ENCODE measurements at regions not wholly inside any gene's neighbourhood (a gene's known extent, or its start where the extent isn't known, plus 50 kb on each side); places are given as distances from the start of the nearest gene placed in this dataset.

DNA sequence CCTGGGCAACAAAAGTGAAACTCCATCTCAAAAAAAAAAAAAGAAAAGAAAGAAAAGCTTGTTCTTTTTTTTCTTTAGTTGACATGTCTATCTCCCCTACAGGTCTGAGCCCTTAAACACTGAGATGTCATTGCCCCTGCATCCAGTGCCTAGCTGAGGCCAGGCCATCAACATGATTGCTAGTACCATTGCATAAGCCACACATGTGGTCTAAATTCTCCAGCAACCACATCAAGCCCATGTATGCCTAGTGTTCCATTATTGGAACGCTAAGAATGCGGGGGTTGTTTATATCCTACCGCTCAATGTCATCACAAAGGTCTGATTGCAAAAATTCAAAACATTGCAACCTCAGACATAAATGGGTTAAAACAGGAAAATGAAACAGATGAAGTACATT lies 62.7 kb downstream of the NPTX2 start:
- Histone ChIP-seq H3K27me3 (replicated peaks) (no peaks in the 10 kb centered on the region), H3K27ac (no peak overlapping the region), H3K36me3 (replicated peaks) (no peaks in the 10 kb centered on the region), H3K4me3 (ENCODE audit: low read depth, low read length) (no peak overlapping the region)
- in situ Hi-C loops (cut with HindIII; ENCODE audit: low pct_ligation_motif_present, low sequenced_read_pairs) = no loop called here
- TF ChIP-seq, protein P1, sequence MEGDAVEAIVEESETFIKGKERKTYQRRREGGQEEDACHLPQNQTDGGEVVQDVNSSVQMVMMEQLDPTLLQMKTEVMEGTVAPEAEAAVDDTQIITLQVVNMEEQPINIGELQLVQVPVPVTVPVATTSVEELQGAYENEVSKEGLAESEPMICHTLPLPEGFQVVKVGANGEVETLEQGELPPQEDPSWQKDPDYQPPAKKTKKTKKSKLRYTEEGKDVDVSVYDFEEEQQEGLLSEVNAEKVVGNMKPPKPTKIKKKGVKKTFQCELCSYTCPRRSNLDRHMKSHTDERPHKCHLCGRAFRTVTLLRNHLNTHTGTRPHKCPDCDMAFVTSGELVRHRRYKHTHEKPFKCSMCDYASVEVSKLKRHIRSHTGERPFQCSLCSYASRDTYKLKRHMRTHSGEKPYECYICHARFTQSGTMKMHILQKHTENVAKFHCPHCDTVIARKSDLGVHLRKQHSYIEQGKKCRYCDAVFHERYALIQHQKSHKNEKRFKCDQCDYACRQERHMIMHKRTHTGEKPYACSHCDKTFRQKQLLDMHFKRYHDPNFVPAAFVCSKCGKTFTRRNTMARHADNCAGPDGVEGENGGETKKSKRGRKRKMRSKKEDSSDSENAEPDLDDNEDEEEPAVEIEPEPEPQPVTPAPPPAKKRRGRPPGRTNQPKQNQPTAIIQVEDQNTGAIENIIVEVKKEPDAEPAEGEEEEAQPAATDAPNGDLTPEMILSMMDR (IDR thresholded peaks at IDR 0.05; ENCODE audit: low read depth, low read length, missing control alignments) = no peak
- no peak for DNase-seq

DNA sequence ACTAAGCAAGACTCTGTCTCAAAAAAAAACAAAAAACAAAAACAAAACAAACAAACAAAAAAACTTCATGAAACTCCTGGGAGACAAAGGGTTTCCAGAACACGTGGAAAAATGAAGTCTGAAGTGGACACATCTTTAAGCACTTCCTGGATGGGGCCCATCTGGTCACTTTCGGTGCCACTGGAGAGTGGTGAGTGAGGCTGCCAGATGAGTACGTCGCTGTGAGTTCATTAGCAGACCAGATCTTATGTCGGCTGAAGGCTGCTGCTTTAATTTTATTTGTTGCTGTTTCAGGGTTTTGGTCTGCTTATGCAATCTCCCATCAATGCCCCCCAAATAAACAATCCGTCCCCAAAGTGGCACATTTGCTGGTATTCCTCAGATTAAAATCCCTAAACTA lies 64.4 kb downstream of the NPTX2 start:
- no peaks in the 10 kb centered on the region for H3K27me3 ChIP-seq (replicated peaks)
- TF ChIP-seq, protein P1 (IDR thresholded peaks at IDR 0.05; ENCODE audit: low read depth, low read length, missing control alignments) = no peak
- no peaks in the 10 kb centered on the region for H3K36me3 ChIP-seq (replicated peaks)
- no peak overlapping the region for H3K27ac ChIP-seq
- DNase-seq = no peak
- in situ Hi-C loops (cut with HindIII; ENCODE audit: low pct_ligation_motif_present, low sequenced_read_pairs) = no loop called here
- no peak overlapping the region for H3K4me3 ChIP-seq (ENCODE audit: low read depth, low read length)

DNA sequence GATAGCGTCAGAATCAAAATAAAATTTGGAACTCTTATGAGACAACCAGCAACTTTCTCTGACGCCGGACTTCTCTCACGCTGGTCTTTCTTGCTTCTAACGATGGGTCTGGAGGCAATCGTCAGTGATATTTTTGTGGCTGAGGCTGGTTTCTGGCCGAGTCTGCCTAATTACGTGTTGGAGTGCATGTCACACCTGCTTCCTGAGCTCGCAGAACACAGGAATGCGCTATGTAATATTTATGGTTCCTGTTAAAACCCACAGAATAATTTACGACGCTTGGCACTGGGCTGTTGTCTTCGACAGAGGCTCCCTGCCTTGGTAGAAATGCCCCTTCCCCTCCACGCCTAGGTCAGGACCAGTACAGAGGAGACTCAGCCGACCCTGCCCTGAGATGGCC lies 64.9 kb downstream of the NPTX2 start:
- DNase-seq = no peak
- Histone ChIP-seq H3K4me3 (ENCODE audit: low read depth, low read length) (no peak overlapping the region), H3K27me3 (replicated peaks) (no peaks in the 10 kb centered on the region), H3K27ac (no peak overlapping the region), H3K36me3 (replicated peaks) (no peaks in the 10 kb centered on the region)
- in situ Hi-C loops (cut with HindIII; ENCODE audit: low pct_ligation_motif_present, low sequenced_read_pairs) = no loop called here
- TF ChIP-seq, protein P1 (IDR thresholded peaks at IDR 0.05; ENCODE audit: low read depth, low read length, missing control alignments) = no peak

DNA sequence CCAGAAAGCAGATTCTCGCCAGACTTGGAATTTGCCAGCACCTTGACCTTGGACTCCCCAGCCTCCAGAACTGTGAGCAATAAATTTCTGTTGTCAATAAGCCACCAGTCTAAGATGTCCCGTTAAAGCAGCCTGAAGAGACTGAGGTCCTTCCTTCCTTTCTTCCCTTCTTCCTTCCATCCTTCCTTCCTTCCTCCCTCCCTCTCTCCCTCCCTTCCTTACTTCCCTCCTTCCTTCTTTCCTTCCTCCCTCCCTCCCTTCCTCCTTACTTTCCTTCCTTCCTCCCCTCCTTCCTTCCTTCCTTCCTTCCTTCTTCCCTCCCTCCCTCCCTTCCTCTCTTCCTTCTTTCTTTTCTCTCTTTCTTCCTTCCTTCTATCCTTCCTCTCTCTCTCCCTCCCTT lies 66.4 kb downstream of the NPTX2 start:
- in situ Hi-C loops (cut with HindIII; ENCODE audit: low pct_ligation_motif_present, low sequenced_read_pairs) = no loop called here
- DNase-seq = no peak
- Histone ChIP-seq H3K27me3 (replicated peaks) (no peaks in the 10 kb centered on the region), H3K27ac (no peak overlapping the region), H3K36me3 (replicated peaks) (no peaks in the 10 kb centered on the region), H3K4me3 (ENCODE audit: low read depth, low read length) (no peak overlapping the region)
- TF ChIP-seq, protein P1 (IDR thresholded peaks at IDR 0.05; ENCODE audit: low read depth, low read length, missing control alignments) = no peak

DNA sequence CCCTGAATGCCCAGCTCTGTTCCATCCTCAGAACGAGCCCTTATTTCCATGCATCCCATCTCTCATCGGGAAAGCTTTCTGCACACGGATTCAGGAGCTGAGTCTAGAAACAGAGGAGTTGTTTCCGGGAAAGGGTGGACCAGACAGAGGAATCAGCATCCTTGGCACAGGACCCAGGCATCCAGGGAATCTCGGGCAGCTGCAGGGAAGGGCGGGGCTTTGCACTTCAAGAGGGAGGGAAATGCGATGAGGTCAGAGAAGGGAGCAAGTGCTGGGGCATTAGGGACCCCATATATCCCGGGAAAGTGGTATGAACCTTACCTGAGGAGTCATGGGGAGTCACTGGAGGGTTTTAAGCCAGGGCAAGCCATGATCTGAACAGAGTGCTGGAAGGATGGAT lies 68.5 kb downstream of the NPTX2 start:
- no peaks in the 10 kb centered on the region for H3K27me3 ChIP-seq (replicated peaks)
- H3K36me3 ChIP-seq (replicated peaks) = no peaks in the 10 kb centered on the region
- no peak overlapping the region for H3K4me3 ChIP-seq (ENCODE audit: low read depth, low read length)
- no peak for DNase-seq
- H3K27ac ChIP-seq = no peak overlapping the region
- in situ Hi-C loops (cut with HindIII; ENCODE audit: low pct_ligation_motif_present, low sequenced_read_pairs) = no loop called here
- TF ChIP-seq, protein P1 (IDR thresholded peaks at IDR 0.05; ENCODE audit: low read depth, low read length, missing control alignments) = no peak

DNA sequence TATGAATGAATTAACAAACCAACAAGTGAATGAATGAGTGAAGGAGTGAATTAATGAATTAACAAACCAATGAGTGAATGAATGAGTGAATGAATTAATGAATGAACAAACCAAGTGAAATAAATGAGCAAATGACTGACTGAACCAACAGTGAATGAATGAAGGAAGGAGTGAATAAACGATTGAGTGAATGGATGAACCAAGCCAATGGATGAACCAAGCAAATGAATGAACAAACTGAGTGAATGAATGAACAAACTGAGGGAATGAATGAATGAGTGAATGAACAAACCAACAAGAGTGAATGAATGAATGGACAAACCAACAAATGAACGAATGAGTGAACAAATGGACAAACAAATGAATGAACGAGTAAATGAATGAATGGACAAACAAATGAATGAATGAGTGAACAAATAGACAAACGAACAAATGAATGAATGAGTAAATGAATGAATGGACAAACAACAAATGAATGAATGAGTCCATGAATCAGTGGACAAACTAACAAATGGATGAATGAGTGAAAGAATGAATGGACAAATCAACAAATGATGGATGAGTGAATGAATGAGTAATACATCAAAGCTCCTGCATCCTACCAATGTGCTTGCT lies 69.5 kb downstream of the NPTX2 start:
- in situ Hi-C loops (cut with HindIII; ENCODE audit: low pct_ligation_motif_present, low sequenced_read_pairs) = no loop called here
- Histone ChIP-seq H3K4me3 (ENCODE audit: low read depth, low read length) (no peak overlapping the region), H3K27me3 (replicated peaks) (no peaks in the 10 kb centered on the region), H3K27ac (no peak overlapping the region), H3K36me3 (replicated peaks) (no peaks in the 10 kb centered on the region)
- TF ChIP-seq, protein P1 (IDR thresholded peaks at IDR 0.05; ENCODE audit: low read depth, low read length, missing control alignments) = no peak
- no peak for DNase-seq

Measured in brain microvascular endothelial cell (primary cell).